COLO829 (cell line): ENCODE measurements at regions not wholly inside any gene's neighbourhood (a gene's known extent, or its start where the extent isn't known, plus 50 kb on each side); places are given as distances from the start of the nearest gene placed in this dataset.
A peak's percentile ranks its signal among the peaks of the same experiment; 100 is the strongest.

Experiments
- DNase-seq: peaks from one replicate; pipeline ENCODE4 v3.0.0; 2012; ENCODE audit warnings: low spot score

DNA sequence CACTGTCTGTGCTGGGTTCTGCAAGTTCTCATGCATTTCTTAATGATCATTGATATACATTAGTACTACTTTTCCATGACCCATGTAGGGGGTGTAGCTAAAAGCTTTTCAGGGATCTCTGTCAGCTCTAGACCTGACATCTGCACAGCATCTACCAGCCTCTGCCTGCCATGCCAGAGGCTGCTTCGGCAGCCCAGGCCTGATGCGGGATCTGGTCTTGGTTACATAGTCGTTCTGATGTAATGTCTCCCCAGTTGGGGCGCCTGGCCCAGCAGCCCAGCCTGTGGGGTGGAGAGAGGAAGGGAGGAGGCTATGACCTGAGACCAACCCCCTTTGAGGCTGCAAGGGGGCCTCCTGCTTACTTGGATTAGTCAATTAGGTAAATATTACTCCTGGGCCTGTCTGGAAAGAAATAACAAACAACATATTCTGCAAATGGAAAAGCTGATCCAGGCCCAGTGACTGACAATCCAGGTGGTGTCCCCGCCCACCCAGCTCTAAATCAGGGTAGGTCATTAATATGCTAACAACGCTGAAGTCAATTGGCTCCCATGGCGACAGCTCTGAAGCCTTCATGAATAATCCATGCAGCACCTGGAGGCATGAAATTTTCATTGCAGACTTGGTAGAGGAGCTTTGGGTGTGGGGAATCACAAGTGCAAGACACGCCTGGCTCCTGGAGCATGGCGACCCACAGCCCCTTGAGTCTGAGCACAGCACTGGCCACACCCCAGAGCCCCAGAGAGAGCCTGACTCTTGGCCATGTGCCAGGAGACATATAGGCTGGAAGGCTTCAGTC lies 575.3 kb downstream of the CMPK2 start:
- no peak for DNase-seq

DNA sequence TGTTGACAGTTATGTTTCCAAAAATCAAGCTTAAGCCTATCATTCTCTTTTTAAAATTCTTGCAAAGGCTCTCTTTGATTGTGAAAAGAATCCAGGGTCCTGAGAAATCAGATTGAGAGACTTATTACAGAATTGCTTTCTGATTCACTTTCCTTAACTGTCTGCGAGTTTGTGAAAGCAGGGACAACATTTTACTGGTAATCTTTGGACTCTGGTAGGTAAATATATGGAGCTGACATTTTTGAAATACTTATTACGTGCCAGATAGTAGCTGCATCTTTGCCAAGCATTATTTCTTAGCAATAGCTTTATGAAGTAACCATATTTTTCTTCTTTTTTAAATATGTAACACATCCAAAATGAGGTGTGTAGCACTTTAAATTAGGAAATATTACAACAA lies 570.9 kb downstream of the CMPK2 start:
- DNase-seq = no peak

DNA sequence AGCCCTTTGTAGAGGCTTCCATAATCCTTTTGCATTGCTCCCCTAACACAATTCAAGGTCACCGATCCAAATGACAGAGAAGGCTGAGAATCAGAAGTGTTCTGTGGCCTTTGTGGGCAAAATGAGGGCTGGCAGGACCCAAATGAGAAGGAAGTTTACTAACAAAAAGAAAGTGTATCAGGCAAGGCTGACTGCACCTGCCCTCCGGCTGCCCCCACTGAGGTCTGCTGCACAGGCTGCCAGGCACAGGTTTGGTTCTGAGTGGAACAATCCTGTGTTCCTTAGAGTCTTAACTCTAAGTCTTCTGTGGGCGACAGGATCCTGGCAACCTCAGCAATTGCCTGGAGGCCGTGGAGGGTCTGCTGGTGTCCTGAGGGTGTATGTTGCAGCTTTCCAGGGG lies 568.5 kb downstream of the CMPK2 start:
- DNase-seq = no peak

DNA sequence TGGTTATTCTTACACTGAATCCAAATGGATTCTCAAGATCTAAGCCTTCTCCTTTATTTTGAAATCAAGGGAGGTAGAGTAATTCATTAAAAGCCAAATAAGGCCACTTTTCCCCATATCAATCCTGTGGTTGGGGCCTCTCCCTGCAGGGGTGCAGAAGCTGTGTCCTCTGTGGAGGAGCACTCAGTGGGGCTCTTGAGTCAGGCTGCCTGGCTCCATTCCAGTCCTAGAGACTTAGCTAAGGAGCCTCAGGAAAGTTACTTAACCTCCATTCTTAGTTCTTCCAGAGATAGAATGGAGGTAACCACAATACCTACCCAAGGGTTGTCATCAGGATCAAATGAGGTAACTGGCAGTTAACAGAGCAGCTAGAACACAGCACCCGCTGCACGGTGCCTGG lies 564.3 kb downstream of the CMPK2 start:
- no peak for DNase-seq

DNA sequence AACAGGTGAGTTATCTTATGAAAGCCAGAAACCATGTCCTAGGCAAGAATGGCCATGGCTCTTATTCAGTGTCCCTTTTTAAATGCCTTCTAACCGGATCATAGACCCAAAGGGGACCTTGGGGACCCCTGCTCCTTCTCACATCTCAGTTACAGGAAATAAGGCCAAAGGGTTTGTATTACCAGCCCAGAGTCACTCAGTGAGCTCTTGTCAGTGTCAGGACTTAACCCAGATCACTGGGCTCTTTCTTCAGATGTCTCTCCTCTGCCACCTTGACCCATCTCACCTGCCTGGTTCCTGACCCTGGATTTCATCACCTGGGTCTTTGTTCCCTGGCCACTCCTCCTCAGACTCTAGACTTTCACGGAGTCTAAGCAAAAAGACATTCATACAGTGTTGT lies 556.7 kb downstream of the CMPK2 start:
- DNase-seq = no peak

DNA sequence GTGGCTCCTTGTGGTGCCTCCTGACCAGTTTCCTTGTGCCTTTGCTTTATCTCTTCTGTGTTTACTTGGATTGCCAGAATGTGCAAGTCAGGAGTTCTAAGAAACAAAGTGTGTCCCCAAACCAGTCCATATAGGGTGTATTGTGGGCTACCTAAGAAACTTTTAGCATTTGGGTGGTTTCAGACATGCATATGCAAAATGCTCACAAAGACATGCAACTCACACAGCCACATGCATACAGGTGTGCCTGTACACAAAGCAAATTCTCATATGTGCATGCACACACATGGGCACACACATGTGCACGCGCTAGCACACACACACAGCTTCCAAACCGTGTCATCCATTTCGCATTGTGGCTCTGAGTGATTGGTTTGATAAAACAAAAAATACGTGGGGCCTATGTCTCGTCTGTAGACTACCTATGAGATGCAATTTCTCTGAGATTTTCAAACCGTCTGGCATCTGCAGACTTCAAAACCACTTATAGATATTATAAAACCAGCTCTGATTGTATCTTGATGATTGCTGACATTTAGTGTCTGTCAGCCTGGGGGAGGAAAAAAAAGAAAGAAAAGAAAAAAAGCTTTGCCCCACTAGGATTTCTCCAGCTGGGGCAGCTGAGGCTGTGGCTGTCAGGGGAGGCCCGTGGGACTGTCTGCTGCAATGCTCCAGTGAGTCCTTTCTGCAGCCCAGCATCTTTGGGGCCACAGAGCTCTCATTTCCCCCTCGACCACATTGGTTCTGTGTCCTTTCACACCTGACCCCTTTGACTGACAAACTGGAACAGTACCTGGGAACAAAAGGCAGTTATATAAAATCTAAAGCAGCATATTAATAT lies 556.1 kb downstream of the CMPK2 start:
- no peak for DNase-seq

DNA sequence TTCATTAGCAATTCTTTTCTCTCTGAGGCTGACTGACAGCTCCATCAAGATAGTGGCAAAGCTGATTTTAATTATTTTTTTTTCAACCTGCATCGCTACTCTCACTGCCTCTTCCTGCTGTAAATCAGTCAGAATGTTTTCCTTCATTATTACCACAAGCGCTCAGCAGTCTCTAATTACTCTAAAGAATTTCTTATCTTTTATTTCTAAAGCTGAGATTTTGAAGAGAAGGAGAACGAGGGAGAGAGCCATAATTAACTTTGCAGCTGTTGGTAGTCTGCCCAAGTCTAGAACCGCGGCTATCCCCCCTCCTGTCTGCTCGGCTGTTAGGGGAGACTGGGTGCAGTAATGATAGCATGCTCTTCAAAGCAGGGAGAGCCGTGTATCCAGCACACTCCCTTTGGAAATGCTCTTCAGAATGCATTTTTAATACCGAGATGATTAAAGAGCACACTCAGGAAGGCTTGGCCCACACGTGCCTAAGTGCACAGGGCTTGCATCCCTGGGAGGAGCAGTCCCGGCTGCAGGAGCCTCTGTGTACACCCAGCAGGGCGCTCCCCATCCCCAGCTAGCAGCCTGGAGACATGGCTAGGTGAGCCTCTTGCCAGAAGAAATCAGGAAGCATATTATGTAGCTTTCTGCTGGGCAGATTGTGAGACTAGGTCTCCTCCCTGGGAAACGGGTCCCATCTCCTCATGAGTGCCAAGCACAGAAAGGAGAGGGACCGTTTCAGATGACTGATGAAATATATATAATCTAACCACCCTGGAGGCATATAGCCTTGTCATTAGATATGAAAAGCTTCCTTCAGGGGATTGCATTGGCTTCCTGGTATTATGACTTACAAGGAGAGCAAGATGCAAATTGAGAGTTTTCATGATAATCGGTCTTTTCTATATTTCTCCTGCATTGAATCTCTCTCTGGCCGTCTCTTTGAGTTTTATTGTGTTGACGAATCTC lies 555.2 kb downstream of the CMPK2 start:
- DNase-seq = no peak

DNA sequence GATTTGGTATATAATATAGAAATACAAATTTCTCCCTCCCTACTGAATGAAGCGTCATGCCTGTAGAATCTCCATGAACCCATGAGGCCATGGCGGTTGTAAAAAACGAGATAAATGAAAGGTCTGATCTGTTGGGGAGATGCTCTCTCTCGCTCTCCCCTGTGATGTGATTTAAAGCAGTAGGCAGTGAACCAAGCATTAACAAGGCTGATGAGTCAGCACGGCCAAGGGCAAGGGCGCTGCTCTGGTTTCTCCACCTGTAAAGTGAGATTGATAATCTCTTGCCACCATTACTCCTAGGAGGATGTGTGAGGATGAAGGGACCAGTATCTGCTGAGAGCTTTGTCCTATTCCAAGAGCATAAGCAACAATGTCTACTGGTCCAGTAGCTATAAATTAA lies 553.3 kb downstream of the CMPK2 start:
- no peak for DNase-seq

DNA sequence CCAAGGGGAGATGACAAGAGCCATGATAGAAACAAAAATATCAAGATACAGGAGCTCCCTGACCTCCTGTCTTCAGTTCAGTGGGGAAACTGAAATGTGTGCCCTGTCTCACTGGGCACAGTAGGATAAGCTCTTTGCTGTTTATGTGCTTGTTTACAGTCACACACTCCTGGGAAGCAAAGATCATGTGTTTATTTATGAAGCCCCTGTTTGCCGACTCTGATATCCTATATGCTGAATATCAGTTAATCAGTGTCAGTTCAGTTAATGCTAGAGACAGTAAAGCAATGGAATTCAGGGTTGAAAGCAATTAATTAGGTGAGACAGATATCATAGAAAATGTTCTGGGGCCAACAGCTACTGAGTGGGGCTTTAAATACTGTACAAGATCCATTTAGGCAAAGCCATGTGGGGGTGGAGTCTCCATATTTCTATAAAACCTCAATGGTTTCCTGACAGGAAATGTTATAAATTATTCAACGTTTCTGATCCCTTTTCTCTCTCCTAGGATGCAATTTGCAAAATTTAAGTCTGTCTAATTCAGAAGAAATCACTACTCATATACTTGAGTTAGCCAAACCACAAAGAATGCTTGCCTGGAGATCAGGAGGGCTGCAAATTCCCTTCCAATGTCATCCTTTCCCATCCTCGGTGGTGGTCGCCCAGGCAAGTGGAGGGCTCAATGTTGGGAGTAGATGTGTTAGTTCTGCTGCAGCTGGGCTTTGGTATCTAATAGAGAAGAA lies 551.3 kb downstream of the CMPK2 start:
- DNase-seq = no peak

DNA sequence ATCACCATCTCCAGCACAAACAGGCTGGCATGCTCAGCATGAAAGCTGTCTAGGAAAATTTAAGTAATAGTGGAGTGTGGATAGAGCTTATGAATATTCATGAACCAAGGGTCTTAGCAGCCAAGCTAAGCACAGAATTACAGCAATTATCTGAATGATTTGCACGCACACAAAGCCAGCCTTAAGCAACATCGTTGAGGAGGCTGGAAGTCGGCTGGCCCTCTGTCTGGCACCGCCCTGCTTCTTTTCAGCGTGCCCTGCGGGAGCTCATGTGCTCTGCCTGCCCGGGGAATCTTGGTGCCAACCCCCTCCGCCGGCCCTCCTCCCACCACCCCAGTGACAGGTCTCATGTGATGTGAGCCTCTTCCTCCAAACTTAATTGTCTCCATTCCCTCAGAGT lies 540.1 kb downstream of the CMPK2 start:
- peak; percentile 6 for DNase-seq

DNA sequence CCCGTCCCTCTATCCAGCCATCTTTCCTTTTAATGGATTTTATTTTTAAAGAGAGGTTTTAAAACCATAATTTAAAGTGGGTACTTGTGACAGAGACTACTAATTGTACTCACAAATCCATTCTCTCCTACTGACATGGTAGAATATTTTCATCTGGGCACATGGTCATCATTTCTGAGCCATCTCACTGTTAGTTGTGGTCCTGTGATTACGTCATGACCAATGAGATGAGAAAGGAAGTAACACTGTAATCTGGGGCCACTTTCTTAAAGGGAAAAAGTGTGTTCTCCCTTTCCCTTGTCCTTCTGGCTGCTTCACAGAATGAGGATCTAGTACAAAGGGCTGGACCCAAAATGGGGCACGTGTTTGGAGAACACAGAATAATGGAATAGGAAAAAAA lies 538.7 kb downstream of the CMPK2 start:
- no peak for DNase-seq

DNA sequence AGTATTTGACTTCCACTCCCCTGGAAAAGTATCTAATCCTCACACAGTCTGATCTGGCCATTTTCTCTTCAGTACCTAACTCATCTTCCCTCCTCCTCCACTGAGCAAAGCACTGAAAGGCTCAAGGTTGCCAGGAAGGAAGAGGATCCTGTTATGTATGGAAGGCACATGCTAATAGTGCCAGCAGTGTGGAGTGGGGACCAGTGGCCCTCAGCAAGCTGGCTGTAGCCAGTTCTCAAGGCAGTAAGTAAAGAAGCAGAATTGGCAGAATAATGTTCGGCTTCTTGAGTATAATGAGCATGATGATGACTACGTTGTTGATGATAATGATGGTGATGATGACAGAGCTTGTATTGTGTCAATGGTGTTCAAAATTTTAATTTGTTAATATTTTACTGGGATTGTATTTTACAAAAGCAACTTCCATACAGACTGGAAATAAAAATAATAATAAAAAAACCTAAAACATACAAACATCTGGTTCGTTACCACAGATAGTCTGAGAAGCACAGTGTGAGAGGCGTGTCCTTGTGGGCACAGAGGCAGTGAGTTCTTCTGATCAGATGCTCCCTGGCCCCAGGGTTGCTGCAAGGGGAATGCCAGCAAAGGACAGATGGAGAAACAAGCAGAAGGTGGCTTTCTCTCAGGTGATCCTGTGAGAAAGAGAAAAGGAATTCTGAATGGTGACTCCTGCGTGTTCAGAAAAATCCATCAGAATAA lies 528.8 kb downstream of the CMPK2 start:
- no peak for DNase-seq

DNA sequence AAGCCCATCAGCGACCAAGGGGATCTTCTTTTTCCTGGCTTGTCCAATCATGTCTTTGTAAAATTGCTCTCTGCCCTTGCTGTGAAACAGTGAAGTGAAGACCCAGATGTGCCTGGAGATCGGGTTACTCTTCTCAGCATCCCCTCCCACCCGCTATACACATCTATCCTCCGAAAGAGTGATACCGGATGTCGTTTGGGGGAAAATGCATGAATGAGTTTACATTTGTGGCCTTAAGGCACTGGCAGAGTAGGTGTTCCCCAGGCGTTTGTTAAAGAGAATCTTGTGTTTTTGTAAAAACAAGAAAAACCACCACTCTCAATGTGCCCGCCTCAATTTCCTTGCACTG lies 528.3 kb downstream of the CMPK2 start:
- no peak for DNase-seq

DNA sequence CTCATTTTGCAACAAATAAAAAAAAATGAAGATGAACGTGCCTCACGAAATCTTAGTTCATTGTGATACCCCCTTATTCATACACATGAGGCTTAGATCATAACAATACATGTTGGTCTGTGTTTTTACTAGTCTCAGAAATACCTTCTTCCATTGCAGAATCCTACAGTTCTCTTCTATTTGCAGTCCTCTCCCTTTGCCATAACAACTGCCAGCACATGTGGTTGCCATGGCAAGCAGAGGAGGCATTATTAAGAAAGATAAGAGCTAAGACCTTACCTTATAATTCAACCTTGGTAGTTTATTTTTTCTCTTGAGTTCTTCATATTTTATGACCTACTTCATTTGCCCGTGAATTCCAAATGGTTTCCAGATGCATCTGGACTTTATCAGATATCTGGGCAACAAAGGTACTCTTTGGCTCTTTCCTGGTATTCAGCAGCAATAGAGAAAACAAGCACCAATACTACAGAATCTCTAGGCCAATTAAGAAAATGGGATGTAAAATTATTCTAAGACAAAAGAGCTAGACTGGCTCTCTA lies 524.0 kb downstream of the CMPK2 start:
- no peak for DNase-seq

DNA sequence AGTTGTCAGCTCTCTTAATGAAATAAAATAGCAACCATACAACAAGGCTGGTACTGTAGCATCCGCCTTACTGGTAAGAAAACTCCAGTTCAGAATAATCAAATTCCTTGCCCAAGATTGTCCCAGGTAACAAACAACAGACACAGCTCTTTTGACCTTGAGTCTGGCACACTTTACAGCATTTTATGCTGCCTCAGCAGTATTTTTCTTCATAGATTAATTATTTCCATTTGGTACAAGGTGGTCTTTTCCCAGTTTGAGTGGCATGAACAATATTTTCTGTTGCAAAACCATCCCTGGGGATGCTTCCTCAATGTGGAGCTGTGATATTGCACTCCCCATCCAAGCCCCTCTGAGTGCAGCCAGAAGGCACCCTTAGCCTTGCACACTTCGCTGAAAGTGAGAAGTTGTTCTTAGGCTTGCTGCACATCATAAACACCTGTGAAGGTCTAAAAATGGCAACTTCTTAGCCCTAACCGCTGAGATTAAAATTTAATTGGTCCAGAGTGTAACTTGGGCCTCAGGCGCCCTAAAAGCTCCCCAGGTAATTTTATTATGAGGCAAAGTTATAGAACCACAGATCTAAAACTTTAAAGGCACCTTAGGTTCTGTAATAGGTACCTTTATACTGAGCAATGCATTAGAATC lies 523.3 kb downstream of the CMPK2 start:
- no peak for DNase-seq

DNA sequence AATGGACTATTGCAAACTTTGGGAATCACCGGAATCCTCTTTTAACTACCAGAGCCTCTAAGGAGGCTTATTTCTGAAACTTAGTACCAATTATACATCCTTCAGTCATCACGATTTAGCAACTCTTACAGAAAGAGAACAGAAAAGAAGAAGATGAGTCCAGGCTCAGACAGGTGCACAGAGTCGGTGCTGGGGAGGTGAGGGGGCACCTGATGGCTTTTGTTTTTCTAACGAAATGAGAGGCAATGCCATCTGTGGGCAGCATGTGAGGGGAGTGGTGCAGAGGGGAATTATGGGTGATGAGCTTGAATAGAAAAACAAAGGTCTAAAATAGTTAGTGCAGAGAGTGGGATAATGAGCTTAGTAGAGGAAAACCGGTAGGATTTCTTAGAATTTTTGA lies 522.6 kb downstream of the CMPK2 start:
- no peak for DNase-seq

DNA sequence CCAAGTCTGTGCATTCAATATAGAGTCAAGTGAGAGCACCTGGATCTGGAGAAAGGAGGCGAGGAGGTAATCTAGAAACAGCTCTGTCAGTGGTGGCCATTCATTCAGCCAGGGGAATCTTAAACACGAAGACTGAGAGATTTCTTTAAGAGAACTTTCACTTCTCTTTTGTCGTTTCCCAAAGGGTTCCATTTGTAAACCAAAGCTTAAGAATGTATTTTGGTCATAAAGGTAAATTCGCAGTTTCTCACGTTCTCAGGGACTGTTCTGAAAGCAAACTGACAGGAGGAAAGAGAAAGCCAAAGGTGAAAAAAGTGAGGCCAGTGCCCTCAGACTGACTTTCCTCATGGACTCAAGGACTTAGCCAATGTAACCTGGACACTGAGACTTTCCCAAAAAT lies 513.5 kb downstream of the CMPK2 start:
- DNase-seq = no peak

DNA sequence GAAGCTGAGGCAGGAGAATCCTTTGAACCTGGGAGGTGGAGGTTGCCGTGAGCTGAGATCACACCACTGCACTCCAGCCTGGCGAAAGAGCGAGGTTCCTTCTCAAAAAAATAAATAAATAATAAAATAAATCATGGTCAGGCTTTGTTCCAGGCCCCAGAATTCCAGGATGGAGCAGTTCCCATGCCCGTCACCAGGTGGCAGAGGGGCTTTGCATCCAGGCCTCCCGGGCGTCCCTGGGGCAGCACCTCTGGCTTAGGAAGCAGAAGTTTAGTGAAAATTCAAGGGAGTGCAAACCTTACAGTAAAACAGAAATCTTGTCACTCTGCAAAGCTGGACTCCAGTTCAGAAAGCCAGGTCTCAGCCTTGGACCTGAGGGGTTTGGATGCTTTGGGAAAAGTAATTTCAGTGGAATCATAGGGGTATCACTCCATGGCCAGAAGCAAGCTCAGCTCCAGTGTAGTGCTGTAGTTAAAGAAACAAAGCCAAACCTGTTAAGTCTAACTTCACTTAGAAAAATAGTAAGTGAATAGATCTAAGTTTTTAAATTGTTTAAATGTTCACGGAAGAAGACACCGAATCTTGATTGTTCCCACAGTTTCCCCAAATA lies 512.7 kb downstream of the CMPK2 start:
- DNase-seq = peak; percentile 49

DNA sequence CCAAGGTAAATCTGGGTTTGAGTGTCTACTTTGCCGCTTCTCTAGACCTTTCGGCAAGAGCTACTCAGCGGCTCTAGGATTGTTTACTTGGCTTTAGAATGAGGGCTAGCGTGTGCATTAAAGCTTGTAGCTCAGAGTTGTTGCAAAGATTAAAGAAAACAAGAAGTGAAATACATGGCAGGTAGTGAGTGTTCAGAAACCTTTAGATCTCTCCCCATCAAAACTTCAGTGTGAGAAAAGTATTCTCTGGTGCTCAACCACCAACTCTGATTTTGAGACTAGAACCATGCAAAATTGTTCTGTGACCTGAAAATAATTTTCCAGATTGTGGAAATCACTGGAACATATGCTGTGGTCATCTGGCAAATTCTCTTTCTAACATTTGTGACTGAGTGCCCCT lies 512.0 kb downstream of the CMPK2 start:
- DNase-seq = no peak

DNA sequence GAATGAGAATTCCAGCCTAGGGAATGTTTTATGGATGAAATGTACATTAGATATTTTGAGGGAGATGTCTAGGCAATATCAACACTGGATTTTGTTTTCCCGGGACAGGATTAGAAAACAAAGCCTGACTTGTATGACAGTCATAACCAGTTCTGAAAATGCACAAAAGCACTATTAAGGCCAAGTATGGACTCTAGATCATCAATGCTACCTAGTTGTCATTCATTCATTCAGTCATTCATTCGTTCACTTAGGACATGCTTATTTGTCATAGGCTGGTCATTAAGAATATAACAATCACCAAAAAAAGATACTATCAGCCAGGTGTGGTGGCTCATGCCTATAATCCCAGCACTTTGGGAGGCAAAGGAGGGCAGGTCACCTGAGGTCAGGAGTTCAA lies 511.2 kb downstream of the CMPK2 start:
- DNase-seq = no peak
